Chondrocyte (in vitro differentiated cells): ENCODE measurements at regions not wholly inside any gene's neighbourhood (a gene's known extent, or its start where the extent isn't known, plus 50 kb on each side); places are given as distances from the start of the nearest gene placed in this dataset.

ENCODE experiments used
- DNase-seq: peaks from one replicate; pipeline ENCODE4 v3.0.0; 2021; ENCODE audit warnings: mixed read lengths, low spot score
- H3K27ac Mint-ChIP-seq: one replicate; pipeline ENCODE4 v1.8.0; 2021; ENCODE audit warnings: mild to moderate bottlenecking, moderate library complexity, mixed read lengths; ENCODE audit not compliant: unreplicated experiment
- H3K27me3 Mint-ChIP-seq: 2 replicates; pipeline ENCODE4 v1.8.0; 2021; ENCODE audit warnings: low read depth, mixed read lengths
- H3K36me3 Mint-ChIP-seq: 2 replicates; pipeline ENCODE4 v1.8.0; 2021; ENCODE audit warnings: low read depth, mixed read lengths
- H3K4me1 Mint-ChIP-seq: 2 replicates; pipeline ENCODE4 v1.8.0; 2021; ENCODE audit warnings: low read depth, mild to moderate bottlenecking, mixed read lengths
- H3K4me3 Mint-ChIP-seq: one replicate; pipeline ENCODE4 v1.8.0; 2021; ENCODE audit warnings: mild to moderate bottlenecking, moderate library complexity, mixed read lengths; ENCODE audit not compliant: unreplicated experiment
- H3K9me3 Mint-ChIP-seq: 2 replicates; pipeline ENCODE4 v1.8.0; 2021; ENCODE audit warnings: low read depth, mixed read lengths
- TF ChIP-seq, protein P1 (sequence below): fragments of 200-600 bp; sonication (generic); IDR thresholded peaks from 2 replicates; pipeline ENCODE4 v1.5.0; 2021; ENCODE audit warnings: antibody characterized with exemption, mild to moderate bottlenecking, moderate library complexity

DNA sequence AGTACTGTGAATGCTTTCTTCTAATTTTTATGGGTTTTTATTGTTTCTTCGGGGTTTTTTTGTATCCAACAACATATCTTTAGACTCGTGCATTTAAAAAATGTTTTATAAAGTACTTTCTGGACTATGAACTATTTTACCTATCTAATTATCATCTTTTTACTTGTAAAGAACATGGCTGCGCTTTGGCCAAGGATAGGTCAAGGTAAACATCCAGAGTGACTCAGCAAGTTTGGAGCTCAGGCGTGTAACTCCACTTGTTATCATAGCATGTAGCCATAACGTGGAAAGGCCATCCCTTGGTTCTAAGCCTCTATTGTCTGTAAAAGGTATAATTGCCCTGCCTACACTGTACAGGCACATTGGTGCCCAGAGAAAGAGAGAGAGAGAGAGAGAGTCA is 818.0 kb upstream of the GOT2 start:
- DNase-seq = no peak
- TF ChIP-seq, protein P1, sequence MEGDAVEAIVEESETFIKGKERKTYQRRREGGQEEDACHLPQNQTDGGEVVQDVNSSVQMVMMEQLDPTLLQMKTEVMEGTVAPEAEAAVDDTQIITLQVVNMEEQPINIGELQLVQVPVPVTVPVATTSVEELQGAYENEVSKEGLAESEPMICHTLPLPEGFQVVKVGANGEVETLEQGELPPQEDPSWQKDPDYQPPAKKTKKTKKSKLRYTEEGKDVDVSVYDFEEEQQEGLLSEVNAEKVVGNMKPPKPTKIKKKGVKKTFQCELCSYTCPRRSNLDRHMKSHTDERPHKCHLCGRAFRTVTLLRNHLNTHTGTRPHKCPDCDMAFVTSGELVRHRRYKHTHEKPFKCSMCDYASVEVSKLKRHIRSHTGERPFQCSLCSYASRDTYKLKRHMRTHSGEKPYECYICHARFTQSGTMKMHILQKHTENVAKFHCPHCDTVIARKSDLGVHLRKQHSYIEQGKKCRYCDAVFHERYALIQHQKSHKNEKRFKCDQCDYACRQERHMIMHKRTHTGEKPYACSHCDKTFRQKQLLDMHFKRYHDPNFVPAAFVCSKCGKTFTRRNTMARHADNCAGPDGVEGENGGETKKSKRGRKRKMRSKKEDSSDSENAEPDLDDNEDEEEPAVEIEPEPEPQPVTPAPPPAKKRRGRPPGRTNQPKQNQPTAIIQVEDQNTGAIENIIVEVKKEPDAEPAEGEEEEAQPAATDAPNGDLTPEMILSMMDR = no peak
- Mint-ChIP-seq H3K9me3 (no peaks in the 10 kb centered on the region), H3K4me3 (no peak overlapping the region), H3K27me3 (peaks cover 23% of the 10 kb centered on the region), H3K4me1 (no peaks in the 10 kb centered on the region), H3K36me3 (no peaks in the 10 kb centered on the region), H3K27ac (no peak overlapping the region)

DNA sequence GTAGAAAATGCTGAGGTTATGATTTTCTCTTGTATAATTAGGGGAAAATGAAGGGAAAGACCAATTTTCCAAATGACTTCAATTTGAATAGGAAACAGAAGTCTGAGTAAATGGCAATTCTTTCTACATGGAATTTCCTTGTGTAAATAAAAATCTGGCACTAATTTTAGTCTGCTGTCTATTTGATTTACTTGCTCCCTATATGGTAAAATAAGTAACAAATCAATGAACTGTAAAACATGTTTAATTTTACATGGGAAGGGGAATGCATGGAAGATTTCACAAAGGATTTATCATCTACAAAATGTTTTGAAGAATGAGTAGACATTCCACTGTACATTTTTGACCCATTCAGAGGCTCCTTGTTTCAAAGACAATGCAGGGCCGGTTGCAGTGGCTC is 811.6 kb upstream of the GOT2 start:
- no peaks in the 10 kb centered on the region for H3K36me3 Mint-ChIP-seq
- TF ChIP-seq, protein P1 = no peak
- no peak for DNase-seq
- H3K4me1 Mint-ChIP-seq = peaks cover 10% of the 10 kb centered on the region
- no peaks in the 10 kb centered on the region for H3K9me3 Mint-ChIP-seq
- peaks cover 7% of the 10 kb centered on the region for H3K27me3 Mint-ChIP-seq
- no peak overlapping the region for H3K4me3 Mint-ChIP-seq
- H3K27ac Mint-ChIP-seq = no peak overlapping the region

DNA sequence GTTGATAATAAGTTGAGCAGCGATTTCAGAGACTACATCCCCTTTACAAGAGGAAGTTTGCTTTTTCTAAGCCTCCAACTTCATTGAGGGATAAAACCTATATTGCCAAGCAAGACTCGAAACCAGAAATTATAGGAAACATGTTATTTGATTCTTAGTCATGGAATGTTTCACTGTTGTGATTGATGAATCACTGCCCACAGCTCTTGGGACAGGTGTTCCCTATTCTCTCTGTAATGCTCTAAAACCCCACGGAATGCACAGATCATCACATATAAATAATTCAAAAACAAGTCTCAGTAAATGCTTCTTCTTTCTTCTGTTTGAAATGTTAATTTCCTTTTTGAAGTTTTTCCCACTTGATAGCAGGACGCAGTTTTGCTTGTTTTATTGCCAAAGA is 809.5 kb upstream of the GOT2 start:
- H3K9me3 Mint-ChIP-seq = no peaks in the 10 kb centered on the region
- peaks cover 10% of the 10 kb centered on the region for H3K4me1 Mint-ChIP-seq
- no peak for DNase-seq
- no peak overlapping the region for H3K27ac Mint-ChIP-seq
- TF ChIP-seq, protein P1 = no peak
- H3K4me3 Mint-ChIP-seq = no peak overlapping the region
- H3K27me3 Mint-ChIP-seq = peaks cover 9% of the 10 kb centered on the region
- no peaks in the 10 kb centered on the region for H3K36me3 Mint-ChIP-seq

DNA sequence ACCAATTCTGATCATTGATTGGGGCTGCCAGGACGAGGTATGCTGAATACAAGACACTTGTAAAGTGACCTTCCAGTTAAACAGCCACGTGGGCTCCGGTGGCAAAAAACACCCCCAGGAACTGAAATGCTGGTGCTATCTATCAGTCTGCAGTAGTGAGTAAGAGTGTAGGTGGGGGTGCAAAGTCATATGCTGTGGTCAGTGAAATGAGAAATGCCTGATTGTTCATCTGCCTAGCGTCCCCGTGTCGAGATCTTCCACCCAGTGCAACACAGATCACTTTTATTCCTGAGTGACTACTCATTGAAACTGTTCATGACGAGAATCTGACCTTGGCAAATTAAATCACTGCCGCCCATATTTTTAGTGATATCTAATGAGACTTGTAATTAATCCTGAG is 806.5 kb upstream of the GOT2 start:
- DNase-seq = no peak
- H3K27me3 Mint-ChIP-seq = peaks cover 5% of the 10 kb centered on the region
- H3K4me1 Mint-ChIP-seq = peaks cover 8% of the 10 kb centered on the region
- H3K4me3 Mint-ChIP-seq = no peak overlapping the region
- H3K27ac Mint-ChIP-seq = no peak overlapping the region
- no peaks in the 10 kb centered on the region for H3K36me3 Mint-ChIP-seq
- TF ChIP-seq, protein P1 = no peak
- H3K9me3 Mint-ChIP-seq = peaks cover 3% of the 10 kb centered on the region

DNA sequence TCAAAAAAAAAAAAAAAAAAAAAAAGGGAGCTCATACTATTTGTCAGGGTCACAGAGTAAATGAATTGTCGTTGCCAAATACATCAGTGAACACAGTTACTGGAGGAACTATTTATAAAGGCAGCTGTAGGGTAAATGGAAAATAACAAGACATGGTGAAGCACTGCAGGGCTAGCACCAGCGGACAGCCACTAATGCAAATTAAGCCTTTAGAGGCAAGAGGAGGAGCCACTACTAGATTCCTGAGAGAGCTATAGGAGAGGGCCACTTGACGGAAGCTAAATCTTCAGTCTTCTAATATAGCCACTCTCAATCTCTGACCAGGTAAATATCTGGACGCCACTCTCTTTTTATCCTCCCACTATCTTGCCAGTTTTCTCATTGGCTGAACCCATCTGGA is 801.2 kb upstream of the GOT2 start:
- TF ChIP-seq, protein P1 = no peak
- Mint-ChIP-seq H3K9me3 (peaks cover 3% of the 10 kb centered on the region), H3K27me3 (peaks cover 16% of the 10 kb centered on the region), H3K4me3 (no peak overlapping the region), H3K36me3 (no peaks in the 10 kb centered on the region), H3K27ac (no peak overlapping the region), H3K4me1 (no peaks in the 10 kb centered on the region)
- no peak for DNase-seq
